ENCODE measurements at regions not wholly inside any gene's neighbourhood (a gene's known extent, or its start where the extent isn't known, plus 50 kb on each side); places are given as distances from the start of the nearest gene placed in this dataset.

DNA sequence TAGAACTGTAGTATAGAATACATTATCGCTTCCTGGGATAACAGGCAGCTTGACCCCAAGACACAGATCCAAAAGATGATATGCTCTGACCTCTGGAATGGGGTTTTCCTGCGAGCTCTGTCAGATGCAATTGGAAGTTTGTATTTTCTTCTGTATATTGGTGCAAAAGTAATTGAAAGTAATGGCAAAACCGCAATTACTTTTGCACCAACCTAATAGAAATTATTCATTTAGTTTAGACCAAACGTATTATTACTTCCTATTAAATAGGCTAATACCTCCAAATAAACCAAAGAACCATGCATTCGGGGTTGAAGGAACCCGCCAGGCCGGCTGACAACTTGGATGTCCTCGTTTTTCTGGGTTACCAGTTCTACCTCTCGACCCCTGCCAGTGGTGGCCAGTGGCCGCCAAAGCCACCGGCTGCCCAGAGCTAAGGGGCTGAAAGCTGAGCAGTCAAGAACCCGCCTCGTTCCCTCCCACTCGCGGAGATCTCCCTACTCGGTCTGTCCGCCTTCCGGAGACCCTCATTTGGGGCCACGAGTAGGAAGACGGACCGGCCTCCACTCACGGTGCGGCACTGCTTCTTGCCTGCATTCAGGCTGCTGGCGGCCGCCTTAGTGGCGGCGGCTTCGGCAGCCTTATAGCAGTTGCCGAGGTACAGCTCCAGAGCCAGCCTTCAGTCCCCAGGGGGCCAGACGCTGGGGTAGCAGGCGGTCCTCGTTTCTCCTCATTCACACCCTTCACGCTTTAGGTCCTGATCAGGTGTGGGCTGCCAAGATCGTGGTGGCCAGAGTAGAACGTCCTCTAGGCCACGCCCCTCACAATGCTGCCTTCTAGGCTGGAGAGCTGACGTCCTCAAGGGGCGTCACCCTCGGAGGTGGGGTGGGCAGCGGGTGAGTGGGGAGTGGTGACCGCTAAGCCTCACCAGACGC lies 121.9 kb downstream of the RBMX2 start:
- H3K4me1 Mint-ChIP-seq (ENCODE audit: low read depth), result no peaks in the 10 kb centered on the region
- no peaks in the 10 kb centered on the region for H3K9me3 Mint-ChIP-seq (ENCODE audit: low read depth)
- no peaks in the 10 kb centered on the region for H3K27me3 Mint-ChIP-seq (ENCODE audit: low read depth)
- TF ChIP-seq, protein P1, sequence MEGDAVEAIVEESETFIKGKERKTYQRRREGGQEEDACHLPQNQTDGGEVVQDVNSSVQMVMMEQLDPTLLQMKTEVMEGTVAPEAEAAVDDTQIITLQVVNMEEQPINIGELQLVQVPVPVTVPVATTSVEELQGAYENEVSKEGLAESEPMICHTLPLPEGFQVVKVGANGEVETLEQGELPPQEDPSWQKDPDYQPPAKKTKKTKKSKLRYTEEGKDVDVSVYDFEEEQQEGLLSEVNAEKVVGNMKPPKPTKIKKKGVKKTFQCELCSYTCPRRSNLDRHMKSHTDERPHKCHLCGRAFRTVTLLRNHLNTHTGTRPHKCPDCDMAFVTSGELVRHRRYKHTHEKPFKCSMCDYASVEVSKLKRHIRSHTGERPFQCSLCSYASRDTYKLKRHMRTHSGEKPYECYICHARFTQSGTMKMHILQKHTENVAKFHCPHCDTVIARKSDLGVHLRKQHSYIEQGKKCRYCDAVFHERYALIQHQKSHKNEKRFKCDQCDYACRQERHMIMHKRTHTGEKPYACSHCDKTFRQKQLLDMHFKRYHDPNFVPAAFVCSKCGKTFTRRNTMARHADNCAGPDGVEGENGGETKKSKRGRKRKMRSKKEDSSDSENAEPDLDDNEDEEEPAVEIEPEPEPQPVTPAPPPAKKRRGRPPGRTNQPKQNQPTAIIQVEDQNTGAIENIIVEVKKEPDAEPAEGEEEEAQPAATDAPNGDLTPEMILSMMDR (IDR thresholded peaks at IDR 0.05), result no peak
- H3K27ac Mint-ChIP-seq (ENCODE audit: unreplicated experiment), result no peak overlapping the region
- H3K4me3 Mint-ChIP-seq (ENCODE audit: unreplicated experiment), result peak overlapping the region; percentile 68
- no peak for DNase-seq (ENCODE audit: low spot score)
- no peaks in the 10 kb centered on the region for H3K36me3 Mint-ChIP-seq (ENCODE audit: low read depth)

DNA sequence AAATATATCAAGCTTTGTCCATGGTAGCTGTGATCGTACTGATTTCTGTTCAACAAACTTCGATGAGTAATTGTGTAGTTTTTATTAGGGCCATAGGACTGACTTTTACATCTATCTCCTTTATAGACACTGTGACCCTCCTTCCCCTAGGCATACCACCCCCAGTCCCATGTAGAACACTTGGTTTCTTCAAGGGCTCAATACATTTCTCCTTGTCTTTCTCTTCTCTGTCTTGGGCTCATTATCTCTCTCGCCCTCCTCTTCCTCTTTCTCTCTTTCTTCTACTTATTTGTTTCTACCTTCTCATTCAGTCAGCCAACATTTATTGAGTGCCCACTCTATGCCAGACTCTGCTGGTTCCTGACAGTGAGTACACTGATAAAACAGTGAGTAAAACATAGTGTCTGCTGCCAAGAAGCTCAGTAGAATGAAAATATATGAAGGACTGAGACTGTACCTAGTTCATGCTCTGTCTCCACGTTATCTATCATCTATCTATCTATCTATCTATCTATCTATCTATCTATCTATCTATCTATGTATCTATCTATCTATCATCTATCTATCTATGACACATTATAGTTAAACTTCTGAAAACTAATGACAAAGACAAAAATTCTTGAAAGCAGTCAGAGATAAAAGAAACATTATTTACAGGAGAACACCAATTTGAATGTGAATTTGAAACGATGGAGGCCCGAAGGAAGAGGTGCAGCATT lies 122.8 kb downstream of the RBMX2 start:
- TF ChIP-seq, protein P1 (IDR thresholded peaks at IDR 0.05), result no peak
- Mint-ChIP-seq H3K9me3 (ENCODE audit: low read depth) (no peaks in the 10 kb centered on the region), H3K4me3 (ENCODE audit: unreplicated experiment) (peak overlapping the region; percentile 68), H3K36me3 (ENCODE audit: low read depth) (no peaks in the 10 kb centered on the region), H3K27me3 (ENCODE audit: low read depth) (no peaks in the 10 kb centered on the region), H3K4me1 (ENCODE audit: low read depth) (no peaks in the 10 kb centered on the region), H3K27ac (ENCODE audit: unreplicated experiment) (no peak overlapping the region)
- no peak for DNase-seq (ENCODE audit: low spot score)

DNA sequence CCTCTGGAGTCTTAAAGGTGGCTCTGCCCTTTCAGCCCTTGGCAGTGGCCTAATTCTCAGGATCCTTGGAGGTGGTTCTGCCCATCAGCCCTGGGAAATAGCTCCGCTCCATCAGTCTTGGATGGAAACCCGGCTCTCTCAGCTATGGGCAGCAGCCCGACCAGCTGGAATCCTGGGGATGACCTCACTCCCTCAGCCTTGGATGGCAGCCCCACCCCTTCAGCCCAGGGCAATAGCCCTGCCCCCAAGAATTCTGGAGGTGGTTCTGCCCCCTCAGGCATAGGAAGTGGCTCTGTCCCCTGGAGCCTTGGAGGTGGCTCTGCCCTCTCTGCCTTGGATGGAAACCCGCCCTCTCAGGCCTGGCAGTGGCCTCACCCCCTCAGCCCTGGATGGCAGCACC lies 127.7 kb downstream of the RBMX2 start:
- Mint-ChIP-seq H3K4me3 (ENCODE audit: unreplicated experiment) (no peak overlapping the region), H3K27ac (ENCODE audit: unreplicated experiment) (no peak overlapping the region), H3K27me3 (ENCODE audit: low read depth) (peaks cover 21% of the 10 kb centered on the region), H3K4me1 (ENCODE audit: low read depth) (no peaks in the 10 kb centered on the region), H3K36me3 (ENCODE audit: low read depth) (no peaks in the 10 kb centered on the region), H3K9me3 (ENCODE audit: low read depth) (no peaks in the 10 kb centered on the region)
- TF ChIP-seq, protein P1 (IDR thresholded peaks at IDR 0.05), result no peak
- no peak for DNase-seq (ENCODE audit: low spot score)

DNA sequence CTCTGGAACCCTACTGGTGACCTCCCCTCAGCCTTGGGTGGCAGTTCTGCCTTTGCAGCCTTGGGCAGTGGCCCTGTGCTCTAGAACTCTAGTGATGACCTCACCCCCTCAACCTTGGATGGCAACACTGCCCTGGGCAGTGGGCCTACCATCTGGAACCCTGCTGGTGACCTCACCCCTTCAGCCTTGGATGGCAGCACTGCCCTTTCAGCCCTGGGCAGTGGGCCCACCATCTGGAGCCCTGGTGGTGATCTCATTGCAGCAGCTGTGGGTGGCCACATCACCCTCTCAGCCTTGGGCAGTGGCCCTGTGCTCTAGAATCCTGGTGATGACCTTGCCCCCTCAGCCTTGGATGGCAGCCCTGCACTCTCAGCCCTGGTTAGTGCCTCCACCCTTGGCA lies 129.3 kb downstream of the RBMX2 start:
- H3K36me3 Mint-ChIP-seq (ENCODE audit: low read depth), result no peaks in the 10 kb centered on the region
- H3K4me1 Mint-ChIP-seq (ENCODE audit: low read depth), result no peaks in the 10 kb centered on the region
- H3K27ac Mint-ChIP-seq (ENCODE audit: unreplicated experiment), result no peak overlapping the region
- H3K4me3 Mint-ChIP-seq (ENCODE audit: unreplicated experiment), result no peak overlapping the region
- H3K27me3 Mint-ChIP-seq (ENCODE audit: low read depth), result peaks cover 32% of the 10 kb centered on the region
- H3K9me3 Mint-ChIP-seq (ENCODE audit: low read depth), result no peaks in the 10 kb centered on the region
- TF ChIP-seq, protein P1 (IDR thresholded peaks at IDR 0.05), result no peak
- no peak for DNase-seq (ENCODE audit: low spot score)

DNA sequence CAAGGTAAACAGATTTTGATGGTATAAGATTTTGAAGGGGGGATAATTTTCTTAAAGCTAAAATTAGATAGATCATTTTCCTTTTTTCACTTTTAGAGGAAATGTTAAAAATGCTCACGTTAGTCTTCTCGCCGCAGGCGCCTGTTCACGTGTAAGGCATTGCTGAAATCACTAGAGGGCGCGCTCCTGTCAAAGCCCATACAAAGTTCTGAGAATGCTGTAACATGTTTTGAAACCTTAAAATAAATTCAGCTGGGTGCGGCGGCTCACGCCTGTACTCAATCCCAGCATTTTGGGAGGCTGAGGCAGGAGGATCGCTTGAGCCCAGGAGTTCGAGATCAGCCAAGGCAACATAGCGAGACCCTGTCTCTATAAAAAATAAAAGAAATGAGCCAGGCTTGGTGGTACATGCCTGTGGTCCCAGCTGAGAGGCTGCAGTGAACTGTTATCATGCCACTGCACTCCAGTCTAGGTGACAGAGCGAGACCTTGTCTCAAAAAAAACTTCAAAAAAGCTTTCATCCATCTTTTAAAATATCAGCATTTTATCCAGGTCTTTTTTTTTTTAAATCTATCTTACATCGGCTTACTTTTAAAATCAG lies 138.0 kb downstream of the RBMX2 start:
- no peak overlapping the region for H3K4me3 Mint-ChIP-seq (ENCODE audit: unreplicated experiment)
- no peak overlapping the region for H3K27ac Mint-ChIP-seq (ENCODE audit: unreplicated experiment)
- TF ChIP-seq, protein P1 (IDR thresholded peaks at IDR 0.05), result peak; percentile 95
- no peak for DNase-seq (ENCODE audit: low spot score)
- no peaks in the 10 kb centered on the region for H3K9me3 Mint-ChIP-seq (ENCODE audit: low read depth)
- no peaks in the 10 kb centered on the region for H3K36me3 Mint-ChIP-seq (ENCODE audit: low read depth)
- peaks cover 27% of the 10 kb centered on the region for H3K27me3 Mint-ChIP-seq (ENCODE audit: low read depth)
- no peaks in the 10 kb centered on the region for H3K4me1 Mint-ChIP-seq (ENCODE audit: low read depth)

Data from chondrocyte (in vitro differentiated cells).